A673 (cell line): ENCODE measurements at regions not wholly inside any gene's neighbourhood (a gene's known extent, or its start where the extent isn't known, plus 50 kb on each side); places are given as distances from the start of the nearest gene placed in this dataset.

Source experiments
- EZH2 ChIP-seq: fragments of 200-600 bp; sonication (generic); IDR thresholded peaks from 2 replicates; pipeline ENCODE4 v1.6.1; 2017; ENCODE audit warnings: borderline replicate concordance, low read depth, mild to moderate bottlenecking, mixed read lengths, antibody characterized with exemption, low read length; ENCODE audit not compliant: poor library complexity, severe bottlenecking
- TF ChIP-seq, protein P1 (sequence below): fragments of 300-800, 200-600 bp; sonication (generic); conservative IDR thresholded peaks from 2 replicates; pipeline ENCODE4 v1.5.1; 2017; ENCODE audit warnings: low read depth, mild to moderate bottlenecking, antibody characterized with exemption, low read length, moderate library complexity, mixed read lengths

DNA sequence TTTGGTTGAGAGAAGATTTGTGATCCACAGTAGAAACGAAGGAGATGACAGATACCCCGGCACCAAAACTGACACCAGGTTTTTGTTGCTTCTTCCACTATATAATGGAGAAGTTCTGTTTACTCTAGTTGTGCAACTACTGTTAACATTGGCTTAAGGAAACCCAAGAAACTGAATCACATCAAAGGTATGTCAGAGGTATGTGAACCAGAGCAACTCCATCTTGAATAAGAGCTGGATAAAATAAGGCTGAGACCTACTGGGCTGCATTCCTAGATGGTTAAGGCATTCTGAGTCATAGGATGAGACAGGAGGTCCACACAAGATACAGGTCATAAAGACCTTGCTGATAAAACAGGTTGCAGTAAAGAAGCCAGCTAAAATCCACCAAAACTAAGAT is 173.7 kb upstream of the CAMK1G start:
- TF ChIP-seq, protein P1, sequence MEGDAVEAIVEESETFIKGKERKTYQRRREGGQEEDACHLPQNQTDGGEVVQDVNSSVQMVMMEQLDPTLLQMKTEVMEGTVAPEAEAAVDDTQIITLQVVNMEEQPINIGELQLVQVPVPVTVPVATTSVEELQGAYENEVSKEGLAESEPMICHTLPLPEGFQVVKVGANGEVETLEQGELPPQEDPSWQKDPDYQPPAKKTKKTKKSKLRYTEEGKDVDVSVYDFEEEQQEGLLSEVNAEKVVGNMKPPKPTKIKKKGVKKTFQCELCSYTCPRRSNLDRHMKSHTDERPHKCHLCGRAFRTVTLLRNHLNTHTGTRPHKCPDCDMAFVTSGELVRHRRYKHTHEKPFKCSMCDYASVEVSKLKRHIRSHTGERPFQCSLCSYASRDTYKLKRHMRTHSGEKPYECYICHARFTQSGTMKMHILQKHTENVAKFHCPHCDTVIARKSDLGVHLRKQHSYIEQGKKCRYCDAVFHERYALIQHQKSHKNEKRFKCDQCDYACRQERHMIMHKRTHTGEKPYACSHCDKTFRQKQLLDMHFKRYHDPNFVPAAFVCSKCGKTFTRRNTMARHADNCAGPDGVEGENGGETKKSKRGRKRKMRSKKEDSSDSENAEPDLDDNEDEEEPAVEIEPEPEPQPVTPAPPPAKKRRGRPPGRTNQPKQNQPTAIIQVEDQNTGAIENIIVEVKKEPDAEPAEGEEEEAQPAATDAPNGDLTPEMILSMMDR = no peak
- no peak for TF ChIP-seq EZH2
